Caco-2 (cell line): ENCODE measurements at regions not wholly inside any gene's neighbourhood (a gene's known extent, or its start where the extent isn't known, plus 50 kb on each side); places are given as distances from the start of the nearest gene placed in this dataset.

Experiments
- BruUV-seq: library from RNA; stranded (reverse); fragments of 400-500 nt; replicated peaks from 2 replicates; lab custom pipeline; 2021; lab: Mats Ljungman, UMichigan
- CTCF ChIA-PET: fragments of 300-600 bp; sonication (Branson Sonifier 250); formaldehyde crosslinking; loops from one replicate; lab custom pipeline; 2022; ENCODE audit warnings: antibody characterized with exemption; lab: Charles Lee
- POLR2A ChIA-PET: fragments of 300-600 bp; sonication (Branson Sonifier 250); formaldehyde crosslinking; loops from one replicate; lab custom pipeline; 2022; ENCODE audit warnings: antibody characterized with exemption; lab: Charles Lee
- DNase-seq, 2 experiments: peaks; one replicate each; pipeline versions ENCODE4 v3.0.0 to v3.0.0-alpha.2; 2020 to 2022
- H3K27me3 ChIP-seq: replicated peaks from 2 replicates; pipeline ENCODE4 v1.6.0; 2011; ENCODE audit warnings: low read length; ENCODE audit not compliant: control insufficient read depth, insufficient read depth
- H3K36me3 ChIP-seq: 2 replicates; pipeline ENCODE4 v1.5.1; 2011; ENCODE audit warnings: low read length; ENCODE audit not compliant: control insufficient read depth, insufficient read depth
- H3K4me1 ChIP-seq: fragments of 250-450 bp; sonication (Bioruptor Pico); 2 replicates; pipeline ENCODE4 v1.5.1; 2020; ENCODE audit warnings: mild to moderate bottlenecking
- H3K4me3 ChIP-seq: 2 replicates; pipeline ENCODE4 v1.5.1; 2011; ENCODE audit warnings: low read depth, mild to moderate bottlenecking, control low read depth, low read length
- H3K9me3 ChIP-seq: fragments of 250-450 bp; sonication (Bioruptor Pico); 2 replicates; pipeline ENCODE4 v1.5.1; 2020; ENCODE audit warnings: mild to moderate bottlenecking, moderate library complexity
- H3K27ac Mint-ChIP-seq: one replicate; pipeline ENCODE4 v1.8.0; 2022; ENCODE audit warnings: mixed read lengths; ENCODE audit not compliant: unreplicated experiment
- H3K27me3 Mint-ChIP-seq: one replicate; pipeline ENCODE4 v1.8.0; 2022; ENCODE audit warnings: mixed read lengths; ENCODE audit not compliant: insufficient read depth, unreplicated experiment
- H3K36me3 Mint-ChIP-seq: one replicate; pipeline ENCODE4 v1.8.0; 2022; ENCODE audit warnings: mild to moderate bottlenecking, mixed read lengths; ENCODE audit not compliant: insufficient read depth, unreplicated experiment
- H3K4me1 Mint-ChIP-seq: one replicate; pipeline ENCODE4 v1.8.0; 2022; ENCODE audit warnings: low read depth, mixed read lengths; ENCODE audit not compliant: unreplicated experiment
- H3K4me3 Mint-ChIP-seq: one replicate; pipeline ENCODE4 v1.8.0; 2022; ENCODE audit warnings: mild to moderate bottlenecking, moderate library complexity, mixed read lengths; ENCODE audit not compliant: unreplicated experiment
- H3K9me3 Mint-ChIP-seq: one replicate; pipeline ENCODE4 v1.8.0; 2022; ENCODE audit warnings: mixed read lengths; ENCODE audit not compliant: unreplicated experiment
- CTCF ChIP-seq, 2 experiments: fragments of 200-600 bp in 1 of 2; IDR thresholded peaks; 1 replicate in 1 of 2; 2 replicates in 1 of 2; pipeline versions ENCODE4 v1.5.1 to v1.8.0; 2011 to 2022; ENCODE audit warnings: antibody characterized with exemption in 1 of 2, control low read depth in 1 of 2, inconsistent platforms in 1 of 2, low read depth in 1 of 2, low read length in 1 of 2, mild to moderate bottlenecking in 1 of 2, moderate library complexity in 1 of 2; ENCODE audit not compliant: insufficient read depth in 1 of 2, severe bottlenecking in 1 of 2, unreplicated experiment in 1 of 2
- intact Hi-C: fragments of 100-400 bp; cut with micrococcal nuclease; formaldehyde crosslinking; loops from one replicate; pipeline ENCODE4 v1.10.0; 2022; ENCODE audit not compliant: unreplicated experiment

GRCh38 chr6:8551993-8552392, 116.6 kb upstream of the SLC35B3 start:
- POLR2A ChIA-PET = no interaction called here
- DNase-seq = no peak
- TF ChIP-seq CTCF (IDR thresholded peaks at IDR 0.05; ENCODE audit: insufficient read depth in 1 of 2, low read depth in 1 of 2, low read length in 1 of 2, severe bottlenecking in 1 of 2, unreplicated experiment in 1 of 2) = no peak
- Mint-ChIP-seq H3K4me1 (peaks cover 17% of the 10 kb centered on the region), H3K4me3 (no peak overlapping the region), H3K36me3 (no peaks in the 10 kb centered on the region), H3K27ac (no peak overlapping the region), H3K27me3 (no peaks in the 10 kb centered on the region), H3K9me3 (no peaks in the 10 kb centered on the region)
- Histone ChIP-seq H3K4me3 (no peak overlapping the region), H3K36me3 (no peaks in the 10 kb centered on the region), H3K9me3 (no peaks in the 10 kb centered on the region), H3K4me1 (peaks cover 33% of the 10 kb centered on the region), H3K27me3 (no peaks in the 10 kb centered on the region)
- intact Hi-C loops = no loop called here
- BruUV-seq = no TSS peak
- CTCF ChIA-PET = no interaction called here

- Mint-ChIP-seq H3K36me3 (peaks cover 4% of the 10 kb centered on the region), H3K4me3 (no peak overlapping the region)
- CTCF ChIA-PET = no interaction called here
Observed at GRCh38 chr6:8551386-8551785, 116.0 kb upstream of the SLC35B3 start.

GRCh38 chr6:8549074-8549790, 113.9 kb upstream of the SLC35B3 start:
- no peak for TF ChIP-seq CTCF (IDR thresholded peaks at IDR 0.05; ENCODE audit: insufficient read depth in 1 of 2, low read depth in 1 of 2, low read length in 1 of 2, severe bottlenecking in 1 of 2, unreplicated experiment in 1 of 2)
- Histone ChIP-seq H3K27me3 (no peaks in the 10 kb centered on the region), H3K9me3 (no peaks in the 10 kb centered on the region), H3K4me1 (peaks cover 28% of the 10 kb centered on the region), H3K4me3 (no peak overlapping the region), H3K36me3 (no peaks in the 10 kb centered on the region)
- H3K27me3 Mint-ChIP-seq = no peaks in the 10 kb centered on the region
- CTCF ChIA-PET = no interaction called here
- no peak overlapping the region for H3K4me3 Mint-ChIP-seq
- BruUV-seq = no TSS peak
- intact Hi-C loops = no loop called here
- DNase-seq = peak; percentile 53 to 56
- H3K36me3 Mint-ChIP-seq = peaks cover 5% of the 10 kb centered on the region
- POLR2A ChIA-PET = interaction anchor here (0.6 to 0.7 kb wide), 2 partner anchors 102 to 314 kb away, joined by 5 to 11 read pairs; no protein-coding TSS in a partner anchor
- H3K4me1 Mint-ChIP-seq = peaks cover 6% of the 10 kb centered on the region
- H3K9me3 Mint-ChIP-seq = no peaks in the 10 kb centered on the region
- peak overlapping the region; percentile 42 for H3K27ac Mint-ChIP-seq

More at GRCh38 chr6:8551386-8551785, 116.0 kb upstream of the SLC35B3 start:
- no peak for TF ChIP-seq CTCF (IDR thresholded peaks at IDR 0.05; ENCODE audit: insufficient read depth in 1 of 2, low read depth in 1 of 2, low read length in 1 of 2, severe bottlenecking in 1 of 2, unreplicated experiment in 1 of 2)
- BruUV-seq = no TSS peak
- Mint-ChIP-seq H3K27me3 (no peaks in the 10 kb centered on the region), H3K27ac (no peak overlapping the region), H3K4me1 (peaks cover 15% of the 10 kb centered on the region), H3K9me3 (no peaks in the 10 kb centered on the region)
- no peaks in the 10 kb centered on the region for H3K27me3 ChIP-seq
- intact Hi-C loops = no loop called here
- H3K36me3 ChIP-seq = no peaks in the 10 kb centered on the region
- no peak overlapping the region for H3K4me3 ChIP-seq
- H3K4me1 ChIP-seq = peaks cover 33% of the 10 kb centered on the region
- no peak for DNase-seq
- POLR2A ChIA-PET = no interaction called here
- no peaks in the 10 kb centered on the region for H3K9me3 ChIP-seq
